ENCODE measurements at regions not wholly inside any gene's neighbourhood (a gene's known extent, or its start where the extent isn't known, plus 50 kb on each side); places are given as distances from the start of the nearest gene placed in this dataset.

GRCh38 chr4:127256500-127256899 is 376.3 kb upstream of the INTU start:
- TF ChIP-seq CTCF (IDR thresholded peaks at IDR 0.05; ENCODE audit: low read depth, low read length, poor library complexity, severe bottlenecking) (no peak), EZH2phosphoT487 (IDR thresholded peaks at IDR 0.05; ENCODE audit: borderline replicate concordance, low read length) (no peak)
